ENCODE measurements at regions not wholly inside any gene's neighbourhood (a gene's known extent, or its start where the extent isn't known, plus 50 kb on each side); places are given as distances from the start of the nearest gene placed in this dataset.
A peak's percentile ranks its signal among the peaks of the same experiment; 100 is the strongest.

GRCh38 chr10:100679327-100679726, 66.1 kb upstream of the PAX2 start:
- Histone ChIP-seq H3K4me2 (no peak overlapping the region), H3K9ac (no peak overlapping the region), H3K36me3 (no peaks in the 10 kb centered on the region), H3K27ac (no peak overlapping the region), H3K4me1 (peaks cover 31% of the 10 kb centered on the region), H3K9me3 (no peaks in the 10 kb centered on the region), H3K27me3 (peaks cover 36% of the 10 kb centered on the region), H3K4me3 (no peak overlapping the region), H4K20me1 (peaks cover 23% of the 10 kb centered on the region; the same call in 1 of the 2 replicates)
- TF ChIP-seq Cebpa-rat (IDR thresholded peaks at IDR 0.05), result no peak

DNA sequence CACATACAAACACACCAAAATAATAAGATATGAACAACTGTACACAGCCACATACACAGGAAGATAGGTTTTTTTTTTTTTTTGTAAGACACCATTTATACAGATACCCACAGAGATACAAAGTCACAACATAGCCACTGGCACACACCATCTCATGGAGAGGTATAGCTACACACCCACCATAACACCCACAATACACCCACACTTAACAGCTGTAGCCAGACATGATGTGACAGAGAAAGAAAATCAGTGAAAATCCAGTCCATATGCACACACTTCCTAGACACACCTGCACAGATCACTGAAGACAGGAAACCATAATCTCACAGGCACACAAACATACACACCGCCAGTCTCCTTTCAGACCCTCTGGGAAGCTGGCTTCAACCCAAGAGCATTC, 62.4 kb upstream of the PAX2 start:
- no peak overlapping the region for H3K4me3 ChIP-seq
- H3K36me3 ChIP-seq, result no peaks in the 10 kb centered on the region
- H3K27me3 ChIP-seq, result peaks cover 67% of the 10 kb centered on the region
- no peak overlapping the region for H3K9ac ChIP-seq
- peak overlapping the region; percentile 82 for H3K4me2 ChIP-seq
- H3K27ac ChIP-seq, result no peak overlapping the region
- TF ChIP-seq Cebpa-rat (IDR thresholded peaks at IDR 0.05), result no peak
- peaks cover 54% of the 10 kb centered on the region for H3K4me1 ChIP-seq
- H3K9me3 ChIP-seq, result no peaks in the 10 kb centered on the region
- peaks cover 23% of the 10 kb centered on the region; the same call in 1 of the 2 replicates for H4K20me1 ChIP-seq

- H3K27me3 ChIP-seq, result peaks cover 74% of the 10 kb centered on the region
- TF ChIP-seq Cebpa-rat (IDR thresholded peaks at IDR 0.05), result no peak
- no peaks in the 10 kb centered on the region for H3K9me3 ChIP-seq
- peak overlapping the region; percentile 49 for H3K4me3 ChIP-seq
- H3K4me1 ChIP-seq, result peaks cover 54% of the 10 kb centered on the region
- H3K4me2 ChIP-seq, result peak overlapping the region; percentile 82
- H3K36me3 ChIP-seq, result no peaks in the 10 kb centered on the region
- no peak overlapping the region for H3K27ac ChIP-seq
- no peak overlapping the region for H3K9ac ChIP-seq
- H4K20me1 ChIP-seq, result peaks cover 23% of the 10 kb centered on the region; the same call in 1 of the 2 replicates
Observed at GRCh38 chr10:100683545-100684300, 61.7 kb upstream of the PAX2 start.

DNA sequence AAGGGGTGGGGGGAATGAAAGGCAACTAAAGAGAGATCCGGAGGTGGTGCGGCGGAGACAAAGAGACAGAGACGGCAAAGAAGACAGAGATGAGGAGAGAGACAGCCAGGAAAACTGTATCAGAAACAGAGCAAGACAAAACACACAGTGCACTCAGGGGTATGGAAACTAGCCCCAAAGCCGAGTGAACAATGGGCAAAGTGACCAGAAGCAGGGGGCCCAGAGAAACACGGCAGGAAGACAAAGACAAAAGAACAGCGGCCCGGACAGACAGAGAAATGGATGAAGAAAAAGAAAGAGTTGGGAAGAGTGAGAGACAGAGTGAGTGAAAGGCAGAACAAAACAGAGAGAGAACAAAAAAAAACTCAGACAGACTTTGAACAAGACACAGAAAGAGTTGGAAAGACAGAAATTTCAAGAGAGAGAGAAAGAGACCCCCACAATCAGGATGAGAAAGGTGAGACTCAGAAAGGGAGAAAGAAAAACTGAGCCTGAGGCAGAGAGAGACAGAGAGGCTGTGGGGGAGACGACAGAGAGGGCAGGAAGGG, 60.6 kb upstream of the PAX2 start:
- no peak overlapping the region for H3K9ac ChIP-seq
- TF ChIP-seq Cebpa-rat (IDR thresholded peaks at IDR 0.05), result no peak
- H3K27ac ChIP-seq, result no peak overlapping the region
- H4K20me1 ChIP-seq, result peaks cover 13% of the 10 kb centered on the region; the same call in 1 of the 2 replicates
- H3K4me1 ChIP-seq, result peaks cover 54% of the 10 kb centered on the region
- H3K27me3 ChIP-seq, result peaks cover 75% of the 10 kb centered on the region
- H3K36me3 ChIP-seq, result no peaks in the 10 kb centered on the region
- H3K4me3 ChIP-seq, result no peak overlapping the region
- peak overlapping the region; percentile 82 for H3K4me2 ChIP-seq
- H3K9me3 ChIP-seq, result no peaks in the 10 kb centered on the region

- Histone ChIP-seq H3K9me3 (no peaks in the 10 kb centered on the region), H4K20me1 (peaks cover 8% of the 10 kb centered on the region; the same call in 1 of the 2 replicates), H3K9ac (no peak overlapping the region), H3K4me2 (peak overlapping the region; percentile 82), H3K4me3 (no peak overlapping the region), H3K36me3 (no peaks in the 10 kb centered on the region), H3K27me3 (peaks cover 69% of the 10 kb centered on the region), H3K4me1 (peaks cover 54% of the 10 kb centered on the region), H3K27ac (no peak overlapping the region)
- no peak for TF ChIP-seq Cebpa-rat (IDR thresholded peaks at IDR 0.05)
Observed at GRCh38 chr10:100685331-100685730, 60.1 kb upstream of the PAX2 start.

- no peaks in the 10 kb centered on the region; the same call in 1 of the 2 replicates for H4K20me1 ChIP-seq
- TF ChIP-seq Cebpa-rat (IDR thresholded peaks at IDR 0.05), result no peak
- H3K27ac ChIP-seq, result no peak overlapping the region
- H3K9ac ChIP-seq, result no peak overlapping the region
- no peaks in the 10 kb centered on the region for H3K36me3 ChIP-seq
- no peaks in the 10 kb centered on the region for H3K9me3 ChIP-seq
- H3K4me3 ChIP-seq, result no peak overlapping the region
- peaks cover 50% of the 10 kb centered on the region for H3K27me3 ChIP-seq
- H3K4me1 ChIP-seq, result peaks cover 42% of the 10 kb centered on the region
- H3K4me2 ChIP-seq, result peak overlapping the region; percentile 25; the same call in 1 of the 2 replicates
Observed at GRCh38 chr10:100687143-100688003, 58.0 kb upstream of the PAX2 start.

DNA sequence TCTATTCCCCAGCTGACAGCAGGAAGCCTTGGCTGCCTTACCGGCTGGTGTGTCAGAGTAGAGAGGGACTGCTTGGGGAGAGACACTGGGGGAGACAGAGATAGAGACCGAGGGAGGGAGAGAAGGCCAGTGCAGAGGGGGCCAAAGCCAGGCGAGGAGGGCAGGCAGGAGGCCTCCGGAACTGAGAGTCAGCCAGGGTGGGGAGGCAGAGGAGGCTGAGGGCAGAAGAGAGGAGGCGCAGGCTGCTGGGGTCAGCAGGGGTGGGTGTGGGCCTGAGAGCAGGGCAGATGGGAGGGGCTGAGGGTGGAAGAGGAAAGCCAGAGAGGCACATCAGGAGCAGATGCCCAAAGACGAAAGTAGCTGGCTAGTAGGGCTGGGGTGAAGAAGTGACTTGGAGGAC, 57.2 kb upstream of the PAX2 start:
- H3K4me2 ChIP-seq, result no peak overlapping the region
- H3K9me3 ChIP-seq, result no peaks in the 10 kb centered on the region
- no peak for TF ChIP-seq Cebpa-rat (IDR thresholded peaks at IDR 0.05)
- peaks cover 34% of the 10 kb centered on the region for H3K4me1 ChIP-seq
- H3K9ac ChIP-seq, result no peak overlapping the region
- peaks cover 46% of the 10 kb centered on the region for H3K27me3 ChIP-seq
- H3K4me3 ChIP-seq, result no peak overlapping the region
- H3K36me3 ChIP-seq, result no peaks in the 10 kb centered on the region
- H4K20me1 ChIP-seq, result no peaks in the 10 kb centered on the region; the same call in 1 of the 2 replicates
- H3K27ac ChIP-seq, result no peak overlapping the region

DNA sequence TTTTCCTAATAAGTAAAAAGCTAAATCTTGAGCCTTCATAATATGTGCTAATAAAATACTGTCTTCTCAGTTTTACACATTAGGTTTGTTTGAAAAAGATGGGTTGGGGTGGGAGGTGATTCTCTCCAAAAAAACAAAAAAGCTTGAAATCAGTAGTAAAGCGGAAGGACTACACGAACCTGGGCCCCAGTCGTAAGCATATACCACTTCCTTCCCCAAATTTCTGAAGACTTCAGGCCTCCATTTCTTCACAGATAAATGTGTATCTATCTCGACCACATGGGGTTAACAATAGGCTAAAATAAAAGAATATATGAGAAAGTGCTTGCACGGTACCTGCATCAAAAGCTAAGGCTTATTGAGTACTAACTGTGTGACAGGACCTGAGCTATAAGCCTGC, 51.6 kb upstream of the PAX2 start:
- Histone ChIP-seq H3K4me3 (no peak overlapping the region), H3K4me1 (no peaks in the 10 kb centered on the region), H3K36me3 (no peaks in the 10 kb centered on the region), H4K20me1 (no peaks in the 10 kb centered on the region; the same call in 1 of the 2 replicates), H3K27ac (no peak overlapping the region), H3K9me3 (no peaks in the 10 kb centered on the region), H3K27me3 (peaks cover 7% of the 10 kb centered on the region), H3K9ac (no peak overlapping the region), H3K4me2 (no peak overlapping the region)
- TF ChIP-seq Cebpa-rat (IDR thresholded peaks at IDR 0.05), result no peak

Measured in BLaER1 (cell line).